ENCODE measurements at regions not wholly inside any gene's neighbourhood (a gene's known extent, or its start where the extent isn't known, plus 50 kb on each side); places are given as distances from the start of the nearest gene placed in this dataset.

DNA sequence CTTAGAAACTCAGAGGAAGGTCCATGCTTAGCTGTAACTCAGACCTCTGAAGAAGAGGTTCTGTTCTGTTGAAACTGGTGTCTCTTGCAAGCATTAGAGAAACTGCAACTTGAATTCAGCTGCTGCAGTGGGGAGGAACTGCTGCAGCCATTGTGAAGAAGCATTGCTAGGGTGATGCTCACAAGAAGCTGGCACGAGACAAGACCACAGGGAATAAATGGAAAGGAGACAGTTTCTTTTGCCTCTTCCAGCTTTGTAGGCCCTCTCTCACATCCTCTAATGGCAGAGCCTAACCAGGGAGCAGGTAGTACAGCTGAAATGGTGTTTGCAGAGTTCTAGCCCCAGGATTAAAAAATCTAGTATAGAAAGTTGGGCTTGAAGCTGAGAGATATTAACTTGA, 148.0 kb upstream of the DMAC1 start:
- DNase-seq (ENCODE audit: low read depth, low spot score): no peak

- DNase-seq (ENCODE audit: low read depth, low spot score): no peak
Measured at GRCh38 chr9:7946458-7946857, 146.9 kb upstream of the DMAC1 start.

DNA sequence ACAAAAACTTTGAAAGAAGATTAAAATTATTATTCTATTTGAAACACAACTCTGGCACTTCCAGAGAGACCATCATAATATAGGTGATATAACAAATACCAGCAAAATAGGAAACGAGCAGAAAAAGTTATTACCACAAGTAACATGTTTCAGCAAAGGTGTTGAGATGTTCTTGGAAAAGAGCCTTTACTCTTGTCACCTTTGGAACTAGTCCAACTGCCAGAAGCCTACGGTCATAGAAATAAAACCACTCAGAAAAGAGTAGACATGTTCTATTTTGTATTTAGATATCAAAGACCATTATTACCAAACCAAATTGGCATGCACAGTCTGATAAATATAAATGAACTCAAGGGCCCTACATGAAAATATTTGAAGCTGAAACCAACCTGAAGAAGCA, 145.0 kb upstream of the DMAC1 start:
- no peak for DNase-seq (ENCODE audit: low read depth, low spot score)

DNA sequence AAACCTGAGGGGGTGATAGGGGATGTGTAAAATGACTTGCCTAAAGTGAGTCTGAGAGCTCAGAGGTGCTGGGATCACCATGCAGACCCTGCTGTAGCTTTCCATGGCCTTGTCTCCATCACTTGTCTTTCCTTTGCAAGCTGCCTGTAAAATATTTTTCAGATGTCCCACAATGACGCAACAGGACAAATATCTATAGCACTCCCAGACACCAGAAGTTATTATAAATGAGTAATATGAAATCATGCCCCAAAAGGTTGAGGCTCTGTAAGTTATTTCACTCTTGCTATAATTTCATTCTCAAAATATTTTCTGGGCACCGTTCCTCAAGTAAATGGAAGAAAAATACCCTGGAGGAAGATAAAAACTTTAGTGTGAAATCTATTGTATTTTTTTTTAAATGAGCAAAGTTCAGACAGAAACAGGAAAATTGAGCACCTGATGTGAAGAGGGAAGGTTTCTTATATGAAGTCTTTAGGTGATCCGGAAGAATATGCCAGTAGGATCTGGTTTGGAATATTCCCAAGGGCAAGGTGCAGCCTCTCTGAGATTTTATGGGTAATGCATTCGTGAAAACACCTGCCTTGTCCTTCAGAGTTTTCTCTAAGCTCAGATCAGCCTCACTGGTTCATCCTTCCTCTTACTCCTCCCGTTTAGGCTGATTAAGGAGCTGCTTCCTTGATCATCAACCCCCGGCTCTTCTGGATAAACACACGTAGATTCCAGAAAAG, 138.3 kb upstream of the DMAC1 start:
- DNase-seq (ENCODE audit: low read depth, low spot score): no peak

- DNase-seq (ENCODE audit: low read depth, low spot score): no peak
Measured at GRCh38 chr9:7936996-7937395, 137.4 kb upstream of the DMAC1 start.

GRCh38 chr9:7936163-7936562, 136.6 kb upstream of the DMAC1 start:
- DNase-seq (ENCODE audit: low read depth, low spot score): no peak

GRCh38 chr9:7935681-7936080, 136.1 kb upstream of the DMAC1 start:
- no peak for DNase-seq (ENCODE audit: low read depth, low spot score)

DNA sequence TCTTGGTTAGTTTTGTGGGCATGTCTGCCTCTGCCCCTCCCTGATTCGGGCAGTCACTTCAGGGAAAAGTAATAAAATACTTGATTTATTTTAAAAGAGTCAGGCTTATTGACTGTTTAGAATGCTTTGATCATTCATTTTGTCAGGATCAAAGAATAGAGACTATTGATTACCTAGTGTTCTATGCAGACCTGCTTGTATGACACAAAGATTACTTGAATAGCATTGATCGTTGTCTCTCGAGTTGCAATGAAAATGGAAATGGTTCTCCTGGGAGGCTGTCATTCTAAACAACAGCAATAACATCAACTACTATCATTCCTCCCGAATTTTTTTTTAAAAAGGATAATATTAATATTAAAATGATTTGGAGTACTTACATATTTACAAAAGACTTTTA, 133.2 kb upstream of the DMAC1 start:
- no peak for DNase-seq (ENCODE audit: low read depth, low spot score)

- no peak for DNase-seq (ENCODE audit: low read depth, low spot score)
Measured at GRCh38 chr9:7930613-7931012, 131.0 kb upstream of the DMAC1 start.

DNA sequence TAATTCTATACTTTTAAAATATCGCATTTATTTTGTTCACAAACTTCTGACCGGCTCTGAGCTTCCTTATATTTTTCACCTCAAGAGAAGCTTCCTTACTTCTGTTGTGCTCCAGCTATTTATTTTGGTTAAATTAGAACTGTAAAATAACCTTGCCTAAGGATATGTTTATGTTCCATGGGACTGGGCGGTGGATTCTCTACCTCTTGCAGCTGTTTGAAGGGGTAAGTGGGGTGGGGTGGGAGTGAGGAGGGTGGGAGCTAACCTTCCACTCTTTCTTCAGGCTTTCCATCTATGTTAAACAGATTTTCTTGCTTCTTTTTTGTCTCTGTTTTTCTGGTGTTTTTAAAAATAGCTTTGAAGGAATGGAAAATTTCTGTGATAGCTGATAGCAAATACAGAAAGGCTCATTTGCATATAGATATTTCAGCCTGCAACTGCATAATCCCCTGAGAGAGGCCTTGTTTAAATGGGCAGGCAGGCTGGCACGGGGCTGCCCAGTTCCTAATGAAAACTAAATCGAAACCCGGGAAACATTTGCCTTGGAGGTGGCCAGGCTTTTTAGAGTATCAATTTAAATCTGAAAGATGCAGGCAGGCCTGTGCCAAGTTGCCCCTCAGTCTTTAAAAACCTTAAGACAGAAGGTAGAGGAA, 122.1 kb upstream of the DMAC1 start:
- DNase-seq (ENCODE audit: low read depth, low spot score): no peak

DNA sequence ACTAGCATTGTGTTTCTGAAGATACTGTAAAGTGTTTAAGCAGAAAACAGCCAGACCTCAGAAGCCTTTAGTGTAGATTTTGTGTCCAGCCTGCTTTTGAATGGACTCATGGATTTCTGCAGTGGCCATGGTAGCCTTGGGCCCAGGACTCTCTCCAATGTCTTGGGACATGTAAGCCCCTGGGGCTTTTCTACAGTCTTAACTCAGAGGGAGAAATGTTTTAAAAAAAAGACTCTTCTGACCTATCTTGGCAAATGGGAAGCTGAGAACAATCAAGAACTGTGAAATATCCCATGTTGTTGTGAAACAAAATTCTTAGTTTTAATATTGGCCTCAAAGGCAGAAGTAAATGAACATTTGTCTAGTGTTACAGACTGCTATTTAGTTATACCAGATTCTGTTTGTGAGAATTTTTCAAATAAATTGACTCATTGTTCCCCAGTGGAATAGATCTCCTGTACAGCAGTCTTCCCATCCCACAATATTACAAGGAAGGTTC, 112.5 kb upstream of the DMAC1 start:
- DNase-seq (ENCODE audit: low read depth, low spot score): no peak

GRCh38 chr9:7910426-7911020, 110.9 kb upstream of the DMAC1 start:
- no peak for DNase-seq (ENCODE audit: low read depth, low spot score)

DNA sequence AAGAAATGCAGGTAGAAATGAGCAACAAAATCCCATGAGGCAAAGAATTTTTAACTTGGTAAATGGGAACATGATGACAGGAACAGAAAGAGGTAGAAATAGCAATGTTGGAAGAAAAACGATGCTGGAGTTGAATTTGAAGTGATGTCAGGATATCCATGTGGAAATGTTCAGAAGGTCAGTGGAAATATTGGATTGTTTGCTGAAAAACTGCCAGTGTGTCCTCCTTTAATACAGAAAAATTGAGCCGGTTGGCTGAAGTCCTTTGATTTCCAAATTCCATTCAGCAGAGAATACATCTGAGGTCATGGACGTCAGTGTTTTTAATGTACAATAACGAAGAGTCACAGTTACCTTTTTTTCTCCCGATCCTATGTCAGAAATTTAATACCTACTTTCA, 110.0 kb upstream of the DMAC1 start:
- DNase-seq (ENCODE audit: low read depth, low spot score): no peak

DNA sequence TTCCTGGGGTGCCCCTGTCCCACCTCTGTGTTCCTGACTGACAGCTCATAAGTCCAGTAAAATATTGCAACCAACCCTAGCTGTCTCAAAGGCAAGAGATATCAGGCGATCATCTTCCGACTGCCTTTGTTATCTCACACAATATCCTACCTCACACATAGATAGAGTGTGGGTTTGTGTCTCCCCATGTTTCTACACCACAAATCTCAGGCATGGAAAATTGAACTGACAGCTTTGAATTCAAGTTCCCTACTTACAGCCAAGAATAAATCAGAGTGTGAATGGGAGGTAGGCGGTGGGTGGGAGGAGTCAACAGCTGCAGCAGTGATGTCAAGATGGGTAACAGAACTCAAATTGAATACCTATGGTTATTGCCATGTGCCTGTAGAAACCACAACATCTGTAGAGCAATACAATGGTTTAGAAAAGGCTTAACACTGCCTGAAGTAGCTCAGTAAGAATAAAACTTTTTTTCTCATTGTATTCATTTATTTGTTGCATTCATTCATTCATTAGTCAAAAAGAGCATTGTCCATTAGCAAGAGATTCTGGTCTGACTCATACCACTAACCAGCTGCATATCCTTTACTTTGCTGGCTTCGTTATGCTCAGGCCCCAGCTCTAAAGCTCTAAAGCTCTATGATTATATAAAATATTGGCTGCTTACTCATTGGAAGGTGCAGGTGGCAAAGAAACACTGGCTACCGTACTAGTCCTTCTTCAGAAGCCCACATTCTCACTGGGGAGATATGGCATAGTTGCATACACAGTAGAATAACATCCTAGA, 108.2 kb upstream of the DMAC1 start:
- no peak for DNase-seq (ENCODE audit: low read depth, low spot score)

DNA sequence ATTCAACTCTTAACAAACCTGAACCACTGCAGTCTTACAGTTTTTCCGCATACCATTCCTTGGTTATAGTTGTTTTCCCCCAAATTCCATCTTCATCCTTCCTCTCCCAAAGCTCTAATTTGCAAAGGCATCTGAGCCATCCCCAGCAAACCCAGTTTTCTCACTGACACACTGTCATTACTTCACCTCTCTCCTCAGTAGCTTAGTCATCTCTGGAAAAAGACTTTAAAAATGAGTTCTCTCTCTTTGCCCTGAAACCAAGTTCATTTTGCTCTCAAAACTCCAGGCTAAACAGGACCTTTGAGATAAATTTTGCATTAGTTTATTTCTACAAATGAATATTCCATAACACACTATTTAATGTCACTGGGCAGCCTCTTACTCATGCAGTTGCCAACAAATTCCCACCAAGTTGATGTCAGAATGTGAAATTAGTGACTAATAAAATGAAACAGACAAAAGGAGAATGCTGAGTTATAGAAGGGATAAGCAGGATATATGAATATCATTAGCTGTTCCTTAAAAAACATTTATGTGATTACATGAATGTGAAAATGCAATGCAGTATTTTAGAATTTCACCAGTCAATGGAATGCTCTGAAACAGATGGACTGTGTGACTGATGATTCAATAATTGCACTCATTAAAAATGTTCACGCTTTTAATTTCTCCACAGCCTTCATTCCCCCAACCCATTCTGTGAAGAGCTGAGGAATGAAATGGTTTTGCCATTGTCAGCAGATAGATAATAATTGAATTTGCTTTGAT, 107.4 kb upstream of the DMAC1 start:
- DNase-seq (ENCODE audit: low read depth, low spot score): no peak

- no peak for DNase-seq (ENCODE audit: low read depth, low spot score)
Measured at GRCh38 chr9:7901621-7902020, 102.0 kb upstream of the DMAC1 start.

- no peak for DNase-seq (ENCODE audit: low read depth, low spot score)
Measured at GRCh38 chr9:7900541-7900940, 101.0 kb upstream of the DMAC1 start.

DNA sequence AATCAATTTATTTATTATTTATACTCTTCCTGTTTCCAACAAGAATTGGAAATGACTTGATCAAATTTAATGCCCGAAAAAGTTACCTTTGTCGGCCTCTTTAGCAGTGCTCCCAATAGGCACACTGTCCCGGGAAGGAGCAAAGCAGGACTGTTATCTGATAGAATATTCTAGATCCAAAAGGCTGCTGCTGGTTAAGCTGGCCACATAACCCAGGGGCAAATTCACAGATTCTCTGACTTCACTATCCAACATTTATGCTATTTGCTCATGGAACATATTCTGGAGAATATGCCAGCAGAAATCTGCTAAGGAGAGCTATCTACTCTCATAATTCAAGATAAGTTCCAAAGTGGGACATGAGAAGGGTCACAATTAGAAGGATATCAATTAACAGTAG, 100.2 kb upstream of the DMAC1 start:
- no peak for DNase-seq (ENCODE audit: low read depth, low spot score)

- no peak for DNase-seq (ENCODE audit: low read depth, low spot score)
Measured at GRCh38 chr9:7894231-7894630, 94.7 kb upstream of the DMAC1 start.

DNA sequence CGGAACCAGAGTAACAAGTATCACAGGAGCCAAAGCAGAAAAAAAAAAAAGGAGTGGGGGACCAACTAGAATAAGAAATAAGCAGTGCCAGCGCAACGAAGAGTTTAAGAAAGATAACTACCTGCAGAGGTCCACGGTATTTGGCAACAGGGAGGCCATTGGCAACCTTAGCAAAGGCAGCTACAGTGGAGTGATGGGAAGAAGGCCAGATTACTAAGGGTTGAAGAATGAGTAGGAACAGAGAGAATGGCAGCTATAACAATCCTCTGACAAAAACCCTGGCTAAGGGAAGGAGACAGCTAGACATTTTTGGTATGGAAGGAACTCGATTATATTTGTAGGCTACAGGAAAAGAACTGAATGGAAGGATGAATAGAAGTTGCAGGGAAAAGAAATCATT, 93.4 kb upstream of the DMAC1 start:
- DNase-seq (ENCODE audit: low read depth, low spot score): no peak

DNA sequence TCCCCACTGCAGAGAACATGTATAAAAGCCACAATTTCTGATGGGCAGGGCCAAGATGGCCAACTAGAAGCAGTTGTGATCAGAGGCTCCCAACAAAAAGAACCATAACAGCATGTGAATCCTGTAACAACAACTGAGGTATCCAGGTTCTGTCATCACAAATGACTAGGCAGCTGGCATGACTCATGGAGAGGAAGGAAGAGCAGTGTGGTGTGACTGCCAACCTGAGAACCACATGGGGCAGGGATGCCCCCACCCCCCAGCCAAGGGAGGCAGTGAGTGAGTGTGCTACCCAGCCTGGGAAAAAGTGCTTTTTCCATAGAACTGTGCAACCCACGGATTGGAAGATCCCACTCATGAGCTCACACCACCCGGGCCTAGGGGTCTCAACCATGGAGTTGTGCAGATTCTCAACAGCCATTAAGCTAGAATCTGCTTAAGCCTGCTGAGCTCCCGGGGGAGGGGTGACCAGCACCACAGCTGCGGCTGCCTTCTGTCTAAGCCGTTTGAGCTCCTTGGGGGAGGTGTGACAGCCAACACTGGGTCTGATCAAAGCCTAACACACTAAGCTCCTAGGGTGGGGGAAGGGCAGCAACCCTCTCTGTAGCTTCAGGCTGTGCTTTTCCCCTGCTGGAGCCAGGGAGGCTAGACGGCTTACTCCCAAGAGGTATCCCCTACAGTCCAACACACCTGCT, 80.1 kb upstream of the DMAC1 start:
- no peak for DNase-seq (ENCODE audit: low read depth, low spot score)

Measured in activated CD4-positive, CD25-positive, alpha-beta regulatory T cell treated with anti-CD3 and anti-CD28 coated beads, Interleukin-2, amount 50 U/mL, for 16 hours (primary cell).